ENCODE measurements at regions not wholly inside any gene's neighbourhood (a gene's known extent, or its start where the extent isn't known, plus 50 kb on each side); places are given as distances from the start of the nearest gene placed in this dataset.

DNA sequence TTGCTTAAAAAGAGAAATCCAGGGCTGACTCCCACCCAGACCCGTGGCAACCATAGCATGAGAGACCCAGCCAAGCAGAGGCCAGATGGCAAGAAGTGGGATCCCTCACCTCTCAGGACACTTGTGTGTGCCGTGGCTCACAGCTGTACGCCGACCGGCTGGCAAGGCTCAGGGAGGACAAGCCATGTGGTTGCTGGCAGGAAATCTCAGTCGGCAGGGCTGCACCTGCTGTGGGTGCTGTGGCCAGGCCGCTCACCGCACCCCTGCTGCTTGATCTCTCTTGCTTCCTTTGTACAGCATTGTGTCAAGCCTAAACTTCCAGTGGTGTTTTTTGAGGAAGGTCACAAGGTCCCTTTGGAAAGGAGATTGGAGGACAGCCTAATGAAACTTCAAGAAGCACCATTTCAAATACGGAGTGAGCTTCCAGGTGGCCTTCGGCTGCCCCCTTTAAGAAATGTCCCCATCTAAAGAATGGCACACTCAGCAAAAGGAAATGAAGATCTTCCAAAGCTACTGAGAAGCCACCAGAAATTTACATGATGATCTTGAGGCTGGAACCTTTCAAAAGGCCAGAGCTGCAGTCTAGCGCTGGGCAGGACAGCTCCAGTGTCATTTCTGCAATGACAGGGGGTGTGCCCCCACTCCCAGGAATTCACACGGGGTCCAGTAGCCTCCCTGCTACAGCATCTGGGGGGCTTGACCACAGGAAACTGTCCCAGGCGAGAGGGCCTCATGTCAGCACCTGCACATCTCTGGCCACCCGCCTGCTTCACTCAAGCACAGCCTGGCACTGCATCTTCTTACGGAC is 409.0 kb upstream of the MGMT start:
- no peak overlapping the region for H2AFZ ChIP-seq (ENCODE audit: low read depth, low read length, poor library complexity, severe bottlenecking)
- H3K27me3 ChIP-seq (ENCODE audit: insufficient read depth, low read length), result no peaks in the 10 kb centered on the region
- H3K79me2 ChIP-seq (ENCODE audit: insufficient read depth, low read length), result no peaks in the 10 kb centered on the region
- no peak overlapping the region for H3K9ac ChIP-seq (ENCODE audit: low read length)
- ATAC-seq, result no peak
- CTCF ChIA-PET, result no interaction called here
- no peak for DNase-seq (ENCODE audit: low read depth, low spot score)
- RAD21 ChIA-PET (ENCODE audit: low non-redundant PET in 1 of 2, low total read pairs in 2 of 2, uncharacterized antibody in 2 of 2, unreplicated experiment in 2 of 2), result no interaction called here
- no peaks in the 10 kb centered on the region for H4K20me1 ChIP-seq (ENCODE audit: insufficient read depth)
- no peak overlapping the region for H3K4me2 ChIP-seq (ENCODE audit: low read length)
- intact Hi-C loops (cut with micrococcal nuclease), result no loop called here
- no peaks in the 10 kb centered on the region for H3K36me3 ChIP-seq (ENCODE audit: control insufficient read depth in 1 of 2, insufficient read depth in 2 of 2, low read length in 2 of 2)
- POLR2A ChIA-PET, result no interaction called here
- no peak overlapping the region for H3K4me3 ChIP-seq (replicated peaks in 1 of 2; ENCODE audit: low read depth in 1 of 2, low read length in 2 of 2)
- peaks cover 9 to 16% of the 10 kb centered on the region in 2 experiments; a peak in 2 of 4 replicates for H3K9me3 ChIP-seq (ENCODE audit: control insufficient read depth in 1 of 2, insufficient read depth in 1 of 2, low read depth in 1 of 2, low read length in 2 of 2)
- H3K9me2 ChIP-seq (ENCODE audit: insufficient read depth), result no peaks in the 10 kb centered on the region
- no peak overlapping the region for H3K27ac ChIP-seq (ENCODE audit: low read depth, low read length)
- TF ChIP-seq JUND (IDR thresholded peaks at IDR 0.05) (no peak), POLR2A (IDR thresholded peaks at IDR 0.05; ENCODE audit: borderline replicate concordance, extremely low read depth, insufficient read depth, insufficient read length) (no peak), ZFX (IDR thresholded peaks at IDR 0.05) (no peak), YY1 (IDR thresholded peaks at IDR 0.05; ENCODE audit: extremely low read depth, insufficient replicate concordance, low read depth, low read length) (no peak), SIN3A (IDR thresholded peaks at IDR 0.05; ENCODE audit: low read depth) (no peak), SRF (IDR thresholded peaks at IDR 0.05; ENCODE audit: low read depth) (no peak), EGR1 (IDR thresholded peaks at IDR 0.05; ENCODE audit: low read depth) (no peak), EZH2 (IDR thresholded peaks at IDR 0.05) (no peak), FOSL1 (IDR thresholded peaks at IDR 0.05; ENCODE audit: low read depth) (no peak), ZNF274 (IDR thresholded peaks at IDR 0.05; ENCODE audit: low read depth, low read length) (no peak), CBX3 (IDR thresholded peaks at IDR 0.05; ENCODE audit: low read depth) (no peak), TCF7L2 (IDR thresholded peaks at IDR 0.05; ENCODE audit: borderline replicate concordance, extremely low read depth, insufficient read depth, insufficient read length) (no peak), RAD21 (IDR thresholded peaks at IDR 0.05; ENCODE audit: low read depth) (no peak), EZH2phosphoT487 (IDR thresholded peaks at IDR 0.05; ENCODE audit: borderline replicate concordance) (no peak), CEBPB (IDR thresholded peaks at IDR 0.05; ENCODE audit: low read depth) (no peak), ELF1 (IDR thresholded peaks at IDR 0.05; ENCODE audit: borderline replicate concordance, low read depth) (no peak)
- TF ChIP-seq, protein P1, sequence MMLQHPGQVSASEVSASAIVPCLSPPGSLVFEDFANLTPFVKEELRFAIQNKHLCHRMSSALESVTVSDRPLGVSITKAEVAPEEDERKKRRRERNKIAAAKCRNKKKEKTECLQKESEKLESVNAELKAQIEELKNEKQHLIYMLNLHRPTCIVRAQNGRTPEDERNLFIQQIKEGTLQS (IDR thresholded peaks at IDR 0.05), result no peak
- TF ChIP-seq, protein P2, sequence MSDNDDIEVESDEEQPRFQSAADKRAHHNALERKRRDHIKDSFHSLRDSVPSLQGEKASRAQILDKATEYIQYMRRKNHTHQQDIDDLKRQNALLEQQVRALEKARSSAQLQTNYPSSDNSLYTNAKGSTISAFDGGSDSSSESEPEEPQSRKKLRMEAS (IDR thresholded peaks at IDR 0.05), result no peak
- TF ChIP-seq, protein P3, sequence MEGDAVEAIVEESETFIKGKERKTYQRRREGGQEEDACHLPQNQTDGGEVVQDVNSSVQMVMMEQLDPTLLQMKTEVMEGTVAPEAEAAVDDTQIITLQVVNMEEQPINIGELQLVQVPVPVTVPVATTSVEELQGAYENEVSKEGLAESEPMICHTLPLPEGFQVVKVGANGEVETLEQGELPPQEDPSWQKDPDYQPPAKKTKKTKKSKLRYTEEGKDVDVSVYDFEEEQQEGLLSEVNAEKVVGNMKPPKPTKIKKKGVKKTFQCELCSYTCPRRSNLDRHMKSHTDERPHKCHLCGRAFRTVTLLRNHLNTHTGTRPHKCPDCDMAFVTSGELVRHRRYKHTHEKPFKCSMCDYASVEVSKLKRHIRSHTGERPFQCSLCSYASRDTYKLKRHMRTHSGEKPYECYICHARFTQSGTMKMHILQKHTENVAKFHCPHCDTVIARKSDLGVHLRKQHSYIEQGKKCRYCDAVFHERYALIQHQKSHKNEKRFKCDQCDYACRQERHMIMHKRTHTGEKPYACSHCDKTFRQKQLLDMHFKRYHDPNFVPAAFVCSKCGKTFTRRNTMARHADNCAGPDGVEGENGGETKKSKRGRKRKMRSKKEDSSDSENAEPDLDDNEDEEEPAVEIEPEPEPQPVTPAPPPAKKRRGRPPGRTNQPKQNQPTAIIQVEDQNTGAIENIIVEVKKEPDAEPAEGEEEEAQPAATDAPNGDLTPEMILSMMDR (IDR thresholded peaks at IDR 0.05 in 2 of 3, conservative IDR thresholded peaks at IDR 0.05 in 1 of 3; ENCODE audit: borderline replicate concordance in 1 of 3, insufficient read depth in 1 of 3, low read depth in 2 of 3, low read length in 2 of 3), result no peak
- TF ChIP-seq, protein P4, sequence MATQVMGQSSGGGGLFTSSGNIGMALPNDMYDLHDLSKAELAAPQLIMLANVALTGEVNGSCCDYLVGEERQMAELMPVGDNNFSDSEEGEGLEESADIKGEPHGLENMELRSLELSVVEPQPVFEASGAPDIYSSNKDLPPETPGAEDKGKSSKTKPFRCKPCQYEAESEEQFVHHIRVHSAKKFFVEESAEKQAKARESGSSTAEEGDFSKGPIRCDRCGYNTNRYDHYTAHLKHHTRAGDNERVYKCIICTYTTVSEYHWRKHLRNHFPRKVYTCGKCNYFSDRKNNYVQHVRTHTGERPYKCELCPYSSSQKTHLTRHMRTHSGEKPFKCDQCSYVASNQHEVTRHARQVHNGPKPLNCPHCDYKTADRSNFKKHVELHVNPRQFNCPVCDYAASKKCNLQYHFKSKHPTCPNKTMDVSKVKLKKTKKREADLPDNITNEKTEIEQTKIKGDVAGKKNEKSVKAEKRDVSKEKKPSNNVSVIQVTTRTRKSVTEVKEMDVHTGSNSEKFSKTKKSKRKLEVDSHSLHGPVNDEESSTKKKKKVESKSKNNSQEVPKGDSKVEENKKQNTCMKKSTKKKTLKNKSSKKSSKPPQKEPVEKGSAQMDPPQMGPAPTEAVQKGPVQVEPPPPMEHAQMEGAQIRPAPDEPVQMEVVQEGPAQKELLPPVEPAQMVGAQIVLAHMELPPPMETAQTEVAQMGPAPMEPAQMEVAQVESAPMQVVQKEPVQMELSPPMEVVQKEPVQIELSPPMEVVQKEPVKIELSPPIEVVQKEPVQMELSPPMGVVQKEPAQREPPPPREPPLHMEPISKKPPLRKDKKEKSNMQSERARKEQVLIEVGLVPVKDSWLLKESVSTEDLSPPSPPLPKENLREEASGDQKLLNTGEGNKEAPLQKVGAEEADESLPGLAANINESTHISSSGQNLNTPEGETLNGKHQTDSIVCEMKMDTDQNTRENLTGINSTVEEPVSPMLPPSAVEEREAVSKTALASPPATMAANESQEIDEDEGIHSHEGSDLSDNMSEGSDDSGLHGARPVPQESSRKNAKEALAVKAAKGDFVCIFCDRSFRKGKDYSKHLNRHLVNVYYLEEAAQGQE (IDR thresholded peaks at IDR 0.05; ENCODE audit: low read depth), result no peak
- H3K4me1 ChIP-seq (ENCODE audit: control insufficient read depth in 1 of 2, insufficient read depth in 2 of 2, low read length in 2 of 2), result no peaks in the 10 kb centered on the region
- no TSS peak for BruUV-seq (replicated peaks)
